SK-N-MC (cell line): ENCODE measurements at regions not wholly inside any gene's neighbourhood (a gene's known extent, or its start where the extent isn't known, plus 50 kb on each side); places are given as distances from the start of the nearest gene placed in this dataset.

ENCODE experiments used
- DNase-seq: peaks from one replicate; pipeline ENCODE4 v3.0.0-alpha.2; 2011; ENCODE audit warnings: low read depth, low spot score
- H3K27ac ChIP-seq: fragments of 200-600 bp; sonication (generic); 2 replicates; pipeline ENCODE4 v1.5.1; 2016; ENCODE audit warnings: mixed run types
- H3K36me3 ChIP-seq: fragments of 200-600 bp; sonication (generic); 2 replicates; pipeline ENCODE4 v1.6.1; 2017; ENCODE audit warnings: antibody characterized with exemption, low read length, mixed read lengths; ENCODE audit not compliant: insufficient read depth
- H3K4me3 ChIP-seq: fragments of 200-600 bp; sonication (generic); 2 replicates; pipeline ENCODE4 v1.5.1; 2016
- H3K9ac ChIP-seq: fragments of 200-600 bp; sonication (generic); 2 replicates; pipeline ENCODE4 v1.8.0; 2017; ENCODE audit warnings: mixed run types, mixed read lengths; ENCODE audit not compliant: insufficient read length
- H3K9me3 ChIP-seq: fragments of 200-600 bp; sonication (generic); 2 replicates; pipeline ENCODE4 v1.6.1; 2017; ENCODE audit warnings: low read depth, mild to moderate bottlenecking, antibody characterized with exemption, low read length, moderate library complexity, mixed read lengths
- EZH2 ChIP-seq: fragments of 200-600 bp; sonication (generic); IDR thresholded peaks from one replicate; pipeline ENCODE4 v1.6.1; 2017; ENCODE audit warnings: antibody characterized with exemption
- FOXP2 ChIP-seq: optimal IDR thresholded peaks from 2 replicates; pipeline ENCODE3; 2011; ENCODE audit warnings: mild to moderate bottlenecking, moderate library complexity; ENCODE audit not compliant: insufficient read depth; ENCODE audit errors: extremely low read length, control extremely low read depth
- POLR2AphosphoS5 ChIP-seq: IDR thresholded peaks from 2 replicates; pipeline ENCODE4 v1.6.1; 2012; ENCODE audit warnings: mild to moderate bottlenecking, low read depth, low read length, borderline replicate concordance

DNA sequence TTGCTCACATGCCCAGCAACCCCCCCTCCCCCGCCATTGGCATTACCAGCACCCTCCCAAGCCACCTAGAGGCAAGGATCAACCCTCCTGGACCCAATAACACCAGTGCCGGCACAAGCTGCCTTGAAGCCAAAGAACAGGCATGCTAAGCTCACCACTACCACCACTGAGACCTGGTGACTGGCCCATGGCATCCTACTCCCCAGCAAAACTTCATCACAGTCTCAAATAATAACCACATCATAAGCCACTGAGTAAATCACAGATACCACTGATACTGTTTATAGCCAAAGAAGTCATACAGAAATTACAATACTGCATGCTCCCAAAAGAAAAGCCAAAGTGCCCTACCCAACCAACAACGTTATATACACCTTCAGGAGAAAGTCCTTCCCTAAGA, 73.6 kb upstream of the RPL34 start:
- H3K4me3 ChIP-seq: no peak overlapping the region
- H3K27ac ChIP-seq: no peak overlapping the region
- H3K9ac ChIP-seq: no peak overlapping the region
- no peak for DNase-seq
- H3K36me3 ChIP-seq: no peaks in the 10 kb centered on the region
- no peaks in the 10 kb centered on the region for H3K9me3 ChIP-seq
- TF ChIP-seq FOXP2 (no peak), EZH2 (no peak), POLR2AphosphoS5 (no peak)

DNA sequence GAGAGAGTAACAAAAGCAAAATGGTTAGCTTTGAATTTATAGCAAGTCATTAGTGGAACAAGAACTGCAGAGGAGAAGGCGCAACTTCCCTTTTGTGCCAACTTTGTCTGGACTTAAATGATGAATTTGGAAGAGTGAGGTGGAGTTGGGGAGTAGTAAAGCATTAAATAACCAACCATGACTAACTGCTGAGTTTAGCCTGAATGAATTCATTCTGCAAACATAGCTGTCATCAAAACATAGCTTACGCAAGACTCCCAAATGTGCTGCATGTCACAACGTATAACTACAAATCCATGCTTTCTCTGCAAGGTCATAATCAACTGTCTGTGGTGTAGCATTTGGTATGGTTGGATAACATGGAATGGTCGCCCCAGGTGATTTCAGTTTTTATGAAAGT, 75.9 kb upstream of the RPL34 start:
- no peak overlapping the region for H3K9ac ChIP-seq
- no peaks in the 10 kb centered on the region for H3K36me3 ChIP-seq
- H3K9me3 ChIP-seq: no peaks in the 10 kb centered on the region
- TF ChIP-seq POLR2AphosphoS5 (no peak), FOXP2 (no peak), EZH2 (no peak)
- peak; percentile 79 for DNase-seq
- no peak overlapping the region for H3K27ac ChIP-seq
- H3K4me3 ChIP-seq: 0 out of 2 replicates have a peak overlapping the region, but pooled peaks have one; percentile 10

DNA sequence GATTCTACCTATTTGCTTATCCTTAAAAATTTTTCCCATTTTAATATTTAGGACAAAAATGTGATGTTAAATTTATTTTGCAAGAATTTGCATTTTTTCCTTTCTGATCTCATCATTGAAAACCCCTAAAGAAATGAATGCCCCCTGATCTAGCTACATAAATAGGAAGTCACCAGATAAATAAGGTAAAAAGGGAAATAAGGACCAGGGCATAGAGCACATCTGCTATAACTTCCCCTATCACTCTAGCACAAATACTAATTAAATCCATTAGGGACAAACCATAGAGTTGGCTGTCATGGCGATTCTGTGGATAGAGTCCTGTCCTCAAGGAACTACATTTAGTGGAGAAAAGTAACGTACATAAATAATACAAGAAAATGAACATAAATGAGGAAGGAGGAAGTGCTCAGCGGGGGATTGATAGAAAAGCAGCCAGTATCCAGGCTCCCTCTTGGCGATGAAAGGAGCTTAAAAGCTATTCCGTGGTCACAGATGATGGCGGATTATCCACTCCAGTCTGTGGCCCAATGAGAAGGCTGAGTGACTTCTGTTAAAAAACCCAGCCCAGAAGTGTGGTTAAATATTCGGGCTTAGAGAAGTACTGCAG, 76.9 kb upstream of the RPL34 start:
- no peak overlapping the region for H3K27ac ChIP-seq
- no peaks in the 10 kb centered on the region for H3K36me3 ChIP-seq
- H3K9ac ChIP-seq: no peak overlapping the region
- no peak for TF ChIP-seq POLR2AphosphoS5
- TF ChIP-seq FOXP2: no peak
- TF ChIP-seq EZH2: no peak
- no peak for DNase-seq
- H3K9me3 ChIP-seq: no peaks in the 10 kb centered on the region
- 0 out of 2 replicates have a peak overlapping the region, but pooled peaks have one; percentile 27 for H3K4me3 ChIP-seq

DNA sequence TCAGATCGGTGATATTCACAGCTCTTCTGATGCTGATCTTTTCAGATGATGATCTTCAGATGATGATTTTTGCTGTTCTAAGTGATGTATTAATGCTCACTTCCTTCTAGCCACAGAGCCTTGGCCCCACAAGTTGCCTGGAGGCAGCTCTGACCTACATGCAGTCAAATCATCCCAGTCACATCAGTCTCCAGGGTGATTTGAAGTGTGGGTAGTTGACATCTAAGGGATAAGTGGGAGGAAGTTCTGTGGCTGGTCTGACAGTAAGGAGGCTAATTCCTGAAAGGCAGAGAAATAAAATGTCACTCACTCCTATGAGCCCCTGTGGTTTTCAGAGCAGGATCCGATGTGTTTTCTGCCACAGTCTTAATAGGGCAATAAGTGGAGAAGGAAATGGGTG, 79.8 kb upstream of the RPL34 start:
- Histone ChIP-seq H3K4me3 (no peak overlapping the region), H3K36me3 (no peaks in the 10 kb centered on the region), H3K27ac (no peak overlapping the region), H3K9me3 (no peaks in the 10 kb centered on the region), H3K9ac (no peak overlapping the region)
- no peak for DNase-seq
- TF ChIP-seq FOXP2 (no peak), POLR2AphosphoS5 (no peak; the same call in 1 of the 2 replicates), EZH2 (no peak)

DNA sequence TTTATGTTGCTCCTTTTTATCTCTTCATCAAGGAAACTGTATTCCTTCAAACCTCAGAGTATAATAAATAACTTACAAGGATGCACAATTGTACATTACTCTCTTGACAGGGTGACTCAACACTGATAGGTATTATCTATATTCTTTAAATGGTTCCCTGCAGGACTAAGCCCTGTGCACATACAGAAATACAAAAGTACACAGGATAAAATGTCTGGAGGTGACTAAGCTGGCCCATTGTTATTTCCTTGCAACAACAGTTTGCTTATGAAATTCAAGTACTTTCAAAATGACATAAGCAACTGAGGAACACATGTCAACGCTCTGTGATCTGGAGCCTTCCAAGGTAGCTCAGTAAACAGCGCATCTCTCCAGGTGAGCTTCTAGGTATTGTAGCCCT, 83.8 kb upstream of the RPL34 start:
- DNase-seq: no peak
- H3K27ac ChIP-seq: no peak overlapping the region
- no peak for TF ChIP-seq EZH2
- no peak for TF ChIP-seq POLR2AphosphoS5
- no peak for TF ChIP-seq FOXP2
- H3K36me3 ChIP-seq: no peaks in the 10 kb centered on the region
- H3K9ac ChIP-seq: no peak overlapping the region
- no peak overlapping the region for H3K4me3 ChIP-seq
- H3K9me3 ChIP-seq: no peaks in the 10 kb centered on the region

DNA sequence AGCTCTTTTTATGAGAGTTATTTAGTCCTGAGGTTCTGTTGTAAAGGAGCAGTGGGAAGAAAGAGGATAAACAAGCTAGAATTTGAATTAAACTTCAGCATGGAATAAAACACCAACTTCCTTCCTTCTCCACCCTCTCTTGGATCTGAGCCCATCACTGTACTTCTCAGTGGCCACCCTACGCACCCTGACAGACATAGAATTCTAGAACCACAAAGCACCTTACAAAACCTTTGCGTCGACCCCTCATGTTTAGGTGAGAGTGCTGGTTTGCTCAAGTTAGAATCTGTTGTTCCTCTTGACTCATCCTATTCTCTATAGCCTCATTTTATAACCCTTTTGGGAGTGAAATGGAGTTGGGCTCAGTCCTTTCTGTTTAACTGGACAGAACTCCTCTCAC, 84.6 kb upstream of the RPL34 start:
- TF ChIP-seq FOXP2: no peak
- no peak for TF ChIP-seq POLR2AphosphoS5
- no peak for TF ChIP-seq EZH2

DNA sequence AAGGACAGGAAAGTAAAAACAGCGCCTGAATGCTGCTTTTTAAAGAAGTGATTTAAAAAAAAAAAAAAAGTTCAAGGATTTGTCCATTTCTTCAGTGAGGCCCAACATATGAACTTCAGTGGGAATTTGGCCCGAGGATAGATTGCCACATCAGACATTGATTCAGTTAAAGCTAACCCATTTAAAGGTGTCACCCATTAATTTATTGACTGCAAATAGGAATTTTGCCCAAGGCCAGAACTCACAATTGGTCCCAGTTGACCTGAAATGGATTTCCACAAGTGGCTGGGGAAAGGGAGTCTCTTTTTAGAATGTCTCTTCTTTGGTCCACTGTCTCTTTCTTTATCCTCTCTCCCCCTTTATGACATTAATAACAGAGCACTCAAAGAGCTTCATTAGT, 86.5 kb upstream of the RPL34 start:
- Histone ChIP-seq H3K4me3 (no peak overlapping the region), H3K36me3 (no peaks in the 10 kb centered on the region), H3K9me3 (no peaks in the 10 kb centered on the region), H3K27ac (no peak overlapping the region), H3K9ac (no peak overlapping the region)
- DNase-seq: no peak
- no peak for TF ChIP-seq POLR2AphosphoS5
- no peak for TF ChIP-seq EZH2
- no peak for TF ChIP-seq FOXP2

More for the DNA sequence above, 84.6 kb upstream of the RPL34 start:
- Histone ChIP-seq H3K4me3 (no peak overlapping the region), H3K36me3 (no peaks in the 10 kb centered on the region), H3K27ac (no peak overlapping the region), H3K9me3 (no peaks in the 10 kb centered on the region), H3K9ac (no peak overlapping the region)
- no peak for DNase-seq

DNA sequence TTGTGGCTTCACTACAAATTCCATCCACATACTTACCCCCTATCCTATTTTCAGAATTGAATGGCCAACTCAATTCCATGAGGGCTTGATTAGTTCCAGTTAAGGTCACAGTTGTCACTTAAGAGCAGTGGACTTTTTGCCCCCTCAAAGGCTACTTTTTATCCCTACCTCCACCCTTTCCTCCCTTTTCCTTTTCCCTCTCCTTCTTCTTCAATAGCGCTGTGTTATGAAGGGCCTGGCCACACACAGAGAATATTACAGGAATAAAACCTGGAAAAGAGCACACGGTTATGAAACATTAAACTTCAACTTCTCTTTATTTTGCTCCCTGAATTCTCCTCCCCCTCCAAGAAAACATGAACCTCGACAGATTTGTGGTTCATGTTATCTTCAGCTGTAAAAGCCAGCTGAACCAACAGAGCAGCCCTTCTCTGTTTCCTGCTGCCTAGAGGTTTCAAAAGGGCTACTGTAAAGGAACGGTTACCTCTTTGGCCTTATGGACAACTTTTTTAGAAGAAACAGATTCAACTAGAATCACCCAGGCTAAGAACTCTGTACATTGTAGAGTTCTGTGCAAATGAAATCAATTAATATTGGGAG, 87.0 kb upstream of the RPL34 start:
- DNase-seq: no peak
- Histone ChIP-seq H3K4me3 (no peak overlapping the region), H3K9ac (no peak overlapping the region), H3K9me3 (no peaks in the 10 kb centered on the region), H3K36me3 (no peaks in the 10 kb centered on the region), H3K27ac (no peak overlapping the region)
- TF ChIP-seq EZH2 (no peak), POLR2AphosphoS5 (no peak), FOXP2 (no peak)

DNA sequence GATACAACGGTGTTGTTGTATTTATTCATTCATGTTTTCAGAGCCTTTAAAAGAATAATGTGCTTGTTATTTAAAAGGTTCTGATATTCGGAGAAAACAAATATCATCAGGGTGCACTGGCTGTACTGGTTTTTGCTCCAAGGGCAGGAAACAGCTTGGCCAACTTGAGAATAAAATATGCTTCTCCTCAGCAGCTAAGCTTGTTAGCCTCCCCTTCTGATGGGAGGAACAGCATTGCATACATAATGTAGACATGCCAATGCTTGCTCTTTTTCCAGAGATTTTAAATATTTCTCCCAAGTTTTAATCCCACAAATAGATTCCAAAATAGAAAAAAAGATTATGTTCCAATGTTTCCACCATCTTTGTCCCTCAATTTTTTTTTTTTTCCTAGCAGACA, 87.6 kb upstream of the RPL34 start:
- DNase-seq: no peak
- no peak overlapping the region for H3K27ac ChIP-seq
- no peak overlapping the region for H3K9ac ChIP-seq
- no peaks in the 10 kb centered on the region for H3K9me3 ChIP-seq
- no peak overlapping the region for H3K4me3 ChIP-seq
- no peaks in the 10 kb centered on the region for H3K36me3 ChIP-seq
- TF ChIP-seq FOXP2: no peak
